AG04449 (cell line): ENCODE measurements at regions not wholly inside any gene's neighbourhood (a gene's known extent, or its start where the extent isn't known, plus 50 kb on each side); places are given as distances from the start of the nearest gene placed in this dataset.

Source experiments
- CTCF ChIA-PET: fragments of 350-600 bp; formaldehyde crosslinking; extraction: SDS; loops from one replicate; lab custom pipeline; 2021; ENCODE audit warnings: antibody characterized with exemption; lab: Yijun Ruan, JAX
- POLR2A ChIA-PET: fragments of 400-600, 350-600 bp; formaldehyde crosslinking; extraction: SDS; loops from one replicate; lab custom pipeline; 2020; ENCODE audit warnings: antibody characterized with exemption, inconsistent platforms; lab: Yijun Ruan, JAX
- DNase-seq: peaks from one replicate; pipeline ENCODE4 v3.0.0-alpha.2; 2010; ENCODE audit warnings: low read depth, low spot score
- H3K4me3 ChIP-seq: 2 replicates; pipeline ENCODE4 v1.5.1; 2011; ENCODE audit warnings: low read depth, mild to moderate bottlenecking, control low read depth, low read length
- CTCF ChIP-seq: IDR thresholded peaks from one replicate; pipeline ENCODE4 v1.5.1; 2011; ENCODE audit warnings: mild to moderate bottlenecking, moderate library complexity, low read length, control low read depth, inconsistent platforms; ENCODE audit not compliant: insufficient read depth; ENCODE audit errors: missing control alignments

GRCh38 chr7:94205529-94205928 lies 189.2 kb upstream of the COL1A2 start:
- DNase-seq = no peak
- CTCF ChIA-PET = interaction anchor here (1.2 to 2.4 kb wide), 4 partner anchors 230 to 487 kb away, joined by 3 to 6 read pairs (median 3); no protein-coding TSS in a partner anchor
- H3K4me3 ChIP-seq = no peak overlapping the region
- TF ChIP-seq CTCF = no peak
- POLR2A ChIA-PET = no interaction called here

GRCh38 chr7:94206295-94206694 lies 188.4 kb upstream of the COL1A2 start:
- CTCF ChIA-PET = interaction anchor here (0.6 to 2.4 kb wide), 5 partner anchors 138 to 488 kb away, joined by 3 to 6 read pairs (median 3); no protein-coding TSS in a partner anchor
- POLR2A ChIA-PET = no interaction called here
- no peak for DNase-seq
- no peak for TF ChIP-seq CTCF
- H3K4me3 ChIP-seq = no peak overlapping the region

GRCh38 chr7:94212160-94212559 lies 182.5 kb upstream of the COL1A2 start:
- no peak for DNase-seq
- CTCF ChIA-PET = interaction anchor here (1.8 kb wide), 1 partner anchor 316 kb away, joined by 3 read pairs; no protein-coding TSS in a partner anchor

GRCh38 chr7:94216944-94217461 lies 177.7 kb upstream of the COL1A2 start:
- CTCF ChIA-PET = interaction anchor here (0.7 to 1.5 kb wide), 3 partner anchors 219 to 418 kb away, joined by 3 read pairs; no protein-coding TSS in a partner anchor
- POLR2A ChIA-PET = no interaction called here
- no peak for DNase-seq
- H3K4me3 ChIP-seq = no peak overlapping the region
- no peak for TF ChIP-seq CTCF

More at GRCh38 chr7:94212160-94212559, 182.5 kb upstream of the COL1A2 start:
- no peak overlapping the region for H3K4me3 ChIP-seq
- TF ChIP-seq CTCF = no peak
- POLR2A ChIA-PET = no interaction called here

GRCh38 chr7:94217766-94218165 lies 176.9 kb upstream of the COL1A2 start:
- no peak for TF ChIP-seq CTCF
- POLR2A ChIA-PET = no interaction called here
- no peak for DNase-seq
- no peak overlapping the region for H3K4me3 ChIP-seq
- CTCF ChIA-PET = interaction anchor here (1.3 to 1.5 kb wide), 2 partner anchors 314 to 419 kb away, joined by 3 read pairs; no protein-coding TSS in a partner anchor

- no peak for DNase-seq
- ChIA-PET CTCF (interaction anchor here (0.6 to 2.0 kb wide), 19 partner anchors 9 to 780 kb away, joined by 3 to 12 read pairs (median 4); partner anchors contain the start of gene TFPI2), POLR2A (no interaction called here)
- TF ChIP-seq CTCF = no peak
- H3K4me3 ChIP-seq = no peak overlapping the region
These were observed 172.2 kb upstream of the COL1A2 start for GRCh38 chr7:94222516-94222915.
